Sigmoid colon (tissue), 6 donors: ENCODE measurements at regions not wholly inside any gene's neighbourhood (a gene's known extent, or its start where the extent isn't known, plus 50 kb on each side); places are given as distances from the start of the nearest gene placed in this dataset.

Source experiments
- DNase-seq: peaks from one replicate; pipeline ENCODE4 v3.0.0-alpha.2; 2019
- H3K27ac ChIP-seq, 4 donors: fragments of 200-600 bp; sonication (generic); one replicate each; pipeline ENCODE4 v1.5.1; 2016 to 2019; ENCODE audit warnings: mild to moderate bottlenecking in 1 of 4
- H3K27me3 ChIP-seq, 3 donors: fragments of 200-600 bp; sonication (generic); one replicate each; pipeline ENCODE4 v1.5.1; 2019; ENCODE audit warnings: mild to moderate bottlenecking in 1 of 3
- H3K36me3 ChIP-seq, 4 donors: fragments of 200-600 bp; sonication (generic); one replicate each; pipeline ENCODE4 v1.5.1; 2016 to 2019
- H3K4me1 ChIP-seq, 4 donors: fragments of 200-600 bp; sonication (generic); one replicate each; pipeline ENCODE4 v1.5.1; 2017 to 2019
- H3K4me3 ChIP-seq, 4 donors: fragments of 200-600 bp; sonication (generic); one replicate each; pipeline ENCODE4 v1.5.1; 2017 to 2019; ENCODE audit warnings: mild to moderate bottlenecking in 2 of 4, moderate library complexity in 1 of 4
- H3K9me3 ChIP-seq, 4 donors: fragments of 200-600 bp in 3 of 4; sonication (generic) in 3 of 4; one replicate each; pipeline versions ENCODE4 v1.5.1 to v1.6.1; 2013 to 2019
- EP300 ChIP-seq, 4 donors: sonication (generic); formaldehyde crosslinking; IDR thresholded peaks; one replicate each; pipeline ENCODE4 v1.6.1; 2017; ENCODE audit warnings: antibody characterized with exemption in 4 of 4
- POLR2A ChIP-seq, 2 donors: fragments of 450-650 bp; IDR thresholded peaks; one replicate each; pipeline ENCODE4 v1.6.1; 2016; ENCODE audit warnings: antibody characterized with exemption in 2 of 2, mild to moderate bottlenecking in 2 of 2, moderate library complexity in 2 of 2
- POLR2AphosphoS5 ChIP-seq, 4 donors: sonication (generic); formaldehyde crosslinking; IDR thresholded peaks; one replicate each; pipeline ENCODE4 v1.6.1; 2017; ENCODE audit warnings: antibody characterized with exemption in 4 of 4
- WGBS, 2 donors: extraction: QIAGEN DNeasy Blood & Tissue Kit; methylation state at CpG; one replicate each; pipeline ENCODE4 v1.1.7; 2013; 5-methylcytosine and 5-hydroxymethylcytosine counted together
- intact Hi-C: fragments of 100-400 bp; cut with DNase I; formaldehyde crosslinking; loops from one replicate; pipeline ENCODE4 v1.15.1; 2023
- TF ChIP-seq, protein P1 (sequence below), 4 experiments: fragments of 450-650 bp in 3 of 4; fragments of 200-600 bp in 1 of 4; IDR thresholded peaks; one replicate each; pipeline ENCODE4 v1.5.1; 2016 to 2019; ENCODE audit warnings: antibody characterized with exemption in 4 of 4, mild to moderate bottlenecking in 3 of 4, moderate library complexity in 2 of 4
- donor health status: healthy with polysubstance abuse.
- donor health status: healthy.

- no peaks in the 10 kb centered on the region for H3K36me3 ChIP-seq
- no peak overlapping the region for H3K27ac ChIP-seq
- H3K27me3 ChIP-seq, result no peaks in the 10 kb centered on the region
- 64 to 85% methylated on average over 9 of the region's 9 CpGs for WGBS, 2 donors
- TF ChIP-seq, protein P1, sequence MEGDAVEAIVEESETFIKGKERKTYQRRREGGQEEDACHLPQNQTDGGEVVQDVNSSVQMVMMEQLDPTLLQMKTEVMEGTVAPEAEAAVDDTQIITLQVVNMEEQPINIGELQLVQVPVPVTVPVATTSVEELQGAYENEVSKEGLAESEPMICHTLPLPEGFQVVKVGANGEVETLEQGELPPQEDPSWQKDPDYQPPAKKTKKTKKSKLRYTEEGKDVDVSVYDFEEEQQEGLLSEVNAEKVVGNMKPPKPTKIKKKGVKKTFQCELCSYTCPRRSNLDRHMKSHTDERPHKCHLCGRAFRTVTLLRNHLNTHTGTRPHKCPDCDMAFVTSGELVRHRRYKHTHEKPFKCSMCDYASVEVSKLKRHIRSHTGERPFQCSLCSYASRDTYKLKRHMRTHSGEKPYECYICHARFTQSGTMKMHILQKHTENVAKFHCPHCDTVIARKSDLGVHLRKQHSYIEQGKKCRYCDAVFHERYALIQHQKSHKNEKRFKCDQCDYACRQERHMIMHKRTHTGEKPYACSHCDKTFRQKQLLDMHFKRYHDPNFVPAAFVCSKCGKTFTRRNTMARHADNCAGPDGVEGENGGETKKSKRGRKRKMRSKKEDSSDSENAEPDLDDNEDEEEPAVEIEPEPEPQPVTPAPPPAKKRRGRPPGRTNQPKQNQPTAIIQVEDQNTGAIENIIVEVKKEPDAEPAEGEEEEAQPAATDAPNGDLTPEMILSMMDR (IDR thresholded peaks at IDR 0.05), result no peak
- no peak for TF ChIP-seq EP300 (IDR thresholded peaks at IDR 0.05)
- no peak for TF ChIP-seq POLR2A (IDR thresholded peaks at IDR 0.05)
- no peak for TF ChIP-seq POLR2AphosphoS5 (IDR thresholded peaks at IDR 0.05)
- DNase-seq, result no peak
- no peaks in the 10 kb centered on the region for H3K9me3 ChIP-seq
- H3K4me3 ChIP-seq, result no peak overlapping the region
- peaks cover 0 to 18% (median 15%) of the 10 kb centered on the region in 4 donors for H3K4me1 ChIP-seq
- intact Hi-C loops, result loop anchor here (5.0 kb wide), 1 partner anchor 50 kb away; no protein-coding TSS in a partner anchor
Measured at GRCh38 chr3:23662079-23662617, 143.6 kb upstream of the UBE2E1 start.

- H3K4me1 ChIP-seq, result peaks cover 0 to 19% (median 16%) of the 10 kb centered on the region in 4 donors
- DNase-seq, result peak; percentile 72
- peak in 3 of 4 donors; percentile 9 to 64 (median 39) for TF ChIP-seq POLR2AphosphoS5 (IDR thresholded peaks at IDR 0.05)
- no peak for TF ChIP-seq POLR2A (IDR thresholded peaks at IDR 0.05)
- H3K27me3 ChIP-seq, result no peaks in the 10 kb centered on the region
- H3K36me3 ChIP-seq, result no peaks in the 10 kb centered on the region
- H3K27ac ChIP-seq, result peak overlapping the region in 1 of 4 donors; percentile 39
- WGBS, 2 donors, result 42 to 71% methylated on average over 3 of the region's 3 CpGs
- no peaks in the 10 kb centered on the region for H3K9me3 ChIP-seq
- no peak overlapping the region for H3K4me3 ChIP-seq
- intact Hi-C loops, result loop anchor here (5.0 kb wide), 1 partner anchor 51 kb away; no protein-coding TSS in a partner anchor
Measured at GRCh38 chr3:23663246-23663645, 142.5 kb upstream of the UBE2E1 start.

- H3K9me3 ChIP-seq, result no peaks in the 10 kb centered on the region
- no peak overlapping the region for H3K4me3 ChIP-seq
- 44 to 73% methylated on average over 5 of the region's 5 CpGs for WGBS, 2 donors
- no peaks in the 10 kb centered on the region for H3K36me3 ChIP-seq
- peaks cover 0 to 24% (median 19%) of the 10 kb centered on the region in 4 donors for H3K4me1 ChIP-seq
- no peaks in the 10 kb centered on the region for H3K27me3 ChIP-seq
- TF ChIP-seq EP300 (IDR thresholded peaks at IDR 0.05), result no peak
- TF ChIP-seq POLR2A (IDR thresholded peaks at IDR 0.05), result no peak
- intact Hi-C loops, result loop anchor here (5.0 kb wide), 1 partner anchor 51 kb away; no protein-coding TSS in a partner anchor
- no peak for DNase-seq
- H3K27ac ChIP-seq, result peak overlapping the region in 1 of 4 donors; percentile 39
Measured at GRCh38 chr3:23663661-23664186, 142.0 kb upstream of the UBE2E1 start.

DNA sequence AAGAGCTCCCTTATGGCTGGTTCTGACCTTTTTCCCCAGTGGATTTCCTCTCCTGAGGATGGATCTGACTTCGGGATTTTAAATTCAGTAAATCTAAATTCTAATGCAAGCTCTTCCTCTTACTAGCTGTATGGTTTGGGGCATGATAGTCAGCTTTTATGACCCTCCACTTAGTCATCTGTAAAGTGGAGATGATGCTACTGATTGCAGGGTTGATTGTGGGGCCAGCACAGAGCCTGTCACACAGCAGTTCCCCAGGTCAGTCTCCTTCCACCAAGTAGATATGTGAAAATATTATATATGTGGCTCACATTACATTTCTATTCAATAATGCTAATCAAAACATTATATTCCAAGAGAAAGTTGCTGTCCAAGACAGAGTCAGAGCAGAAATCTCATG, 141.3 kb upstream of the UBE2E1 start:
- Histone ChIP-seq H3K4me1 (peaks cover 0 to 28% (median 22%) of the 10 kb centered on the region in 4 donors), H3K36me3 (no peaks in the 10 kb centered on the region), H3K9me3 (no peaks in the 10 kb centered on the region), H3K27me3 (no peaks in the 10 kb centered on the region), H3K4me3 (no peak overlapping the region), H3K27ac (no peak overlapping the region)
- 95% methylated on average over 1 of the region's 1 CpG for WGBS, 2 donors
- TF ChIP-seq POLR2AphosphoS5 (IDR thresholded peaks at IDR 0.05), result no peak
- TF ChIP-seq POLR2A (IDR thresholded peaks at IDR 0.05), result no peak
- TF ChIP-seq, protein P1 (IDR thresholded peaks at IDR 0.05), result no peak
- no peak for TF ChIP-seq EP300 (IDR thresholded peaks at IDR 0.05)
- intact Hi-C loops, result loop anchor here (5.0 kb wide), 1 partner anchor 52 kb away; no protein-coding TSS in a partner anchor
- no peak for DNase-seq

DNA sequence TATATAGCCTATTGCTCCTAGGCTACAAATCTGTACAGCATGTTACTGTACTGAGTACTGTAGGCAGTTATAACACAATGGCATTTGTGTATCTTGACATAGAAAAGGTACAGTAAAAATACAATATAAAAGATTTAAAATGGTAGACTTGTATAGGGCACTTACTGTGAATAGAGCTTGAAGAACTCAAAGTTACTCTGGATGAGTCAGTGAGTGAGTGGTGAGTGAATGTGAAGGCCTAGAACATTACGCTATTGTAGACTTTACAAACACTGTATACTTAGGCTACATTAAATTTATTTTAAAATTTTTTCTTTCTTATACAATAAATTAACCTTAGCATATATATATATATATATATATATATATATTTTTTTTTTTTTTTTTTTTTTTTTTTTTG, 140.0 kb upstream of the UBE2E1 start:
- H3K4me3 ChIP-seq, result no peak overlapping the region
- TF ChIP-seq, protein P1 (IDR thresholded peaks at IDR 0.05), result no peak
- TF ChIP-seq POLR2A (IDR thresholded peaks at IDR 0.05) (no peak), EP300 (IDR thresholded peaks at IDR 0.05) (no peak), POLR2AphosphoS5 (IDR thresholded peaks at IDR 0.05) (no peak)
- WGBS, 2 donors, result 98 to 100% methylated on average over 1 of the region's 1 CpG
- H3K9me3 ChIP-seq, result no peaks in the 10 kb centered on the region
- H3K4me1 ChIP-seq, result peaks cover 0 to 28% (median 22%) of the 10 kb centered on the region in 4 donors
- intact Hi-C loops, result no loop called here
- H3K36me3 ChIP-seq, result no peaks in the 10 kb centered on the region
- no peaks in the 10 kb centered on the region for H3K27me3 ChIP-seq
- no peak for DNase-seq
- H3K27ac ChIP-seq, result no peak overlapping the region
